OCI-LY7 (cell line): ENCODE measurements at regions not wholly inside any gene's neighbourhood (a gene's known extent, or its start where the extent isn't known, plus 50 kb on each side); places are given as distances from the start of the nearest gene placed in this dataset.

Experiments used
- BruUV-seq: library from RNA; stranded (reverse); fragments of 400-500 nt; replicated peaks from 2 replicates; lab custom pipeline; 2021; lab: Mats Ljungman, UMichigan
- CTCF ChIA-PET: fragments of 300-600 bp; sonication (Branson Sonifier 250); formaldehyde crosslinking; loops from one replicate; lab custom pipeline; 2022; ENCODE audit warnings: antibody characterized with exemption; ENCODE audit not compliant: unreplicated experiment; lab: Charles Lee
- POLR2A ChIA-PET: fragments of 300-600 bp; sonication (Branson Sonifier 250); formaldehyde crosslinking; loops from one replicate; lab custom pipeline; 2022; ENCODE audit warnings: antibody characterized with exemption; lab: Charles Lee
- DNase-seq: peaks from one replicate; pipeline ENCODE4 v3.0.0-alpha.2; 2015; ENCODE audit warnings: low spot score
- H2AFZ ChIP-seq: fragments of 200-600 bp; sonication (generic), shearing (Covaris generic); 2 replicates; pipeline ENCODE4 v1.6.1; 2014; ENCODE audit warnings: mild to moderate bottlenecking, antibody characterized with exemption, low read length, moderate library complexity
- H3K27ac ChIP-seq: fragments of 200-600 bp; sonication (generic); 2 replicates; pipeline ENCODE4 v1.5.1; 2014; ENCODE audit warnings: mixed run types, low read depth, mild to moderate bottlenecking, moderate library complexity, low read length, inconsistent platforms; ENCODE audit not compliant: poor library complexity, severe bottlenecking
- H3K36me3 ChIP-seq: fragments of 200-600 bp; sonication (generic); 2 replicates; pipeline ENCODE4 v1.6.1; 2014; ENCODE audit warnings: mild to moderate bottlenecking, antibody characterized with exemption, low read length, moderate library complexity, mixed read lengths; ENCODE audit not compliant: insufficient read depth
- H3K4me1 ChIP-seq: fragments of 200-600 bp; sonication (generic); 2 replicates; pipeline ENCODE4 v1.5.1; 2014; ENCODE audit warnings: mild to moderate bottlenecking, low read length; ENCODE audit not compliant: insufficient read depth, poor library complexity, severe bottlenecking
- H3K4me2 ChIP-seq: fragments of 200-600 bp; sonication (generic); 2 replicates; pipeline ENCODE4 v1.6.1; 2014; ENCODE audit warnings: mild to moderate bottlenecking, low read length
- H3K4me3 ChIP-seq: fragments of 200-600 bp; sonication (generic); 2 replicates; pipeline ENCODE4 v1.5.1; 2014; ENCODE audit warnings: mild to moderate bottlenecking, low read depth, low read length; ENCODE audit not compliant: poor library complexity, severe bottlenecking
- H3K79me2 ChIP-seq: fragments of 200-600 bp; sonication (generic); 2 replicates; pipeline ENCODE4 v1.6.1; 2016; ENCODE audit warnings: low read depth, mild to moderate bottlenecking, low read length, moderate library complexity, mixed read lengths; ENCODE audit not compliant: insufficient read depth
- H3K9me2 ChIP-seq: fragments of 200-600 bp; sonication (generic); 2 replicates; pipeline ENCODE4 v1.6.1; 2016; ENCODE audit warnings: mild to moderate bottlenecking, low read length, mixed read lengths; ENCODE audit not compliant: insufficient read depth
- H3K9me3 ChIP-seq: fragments of 200-600 bp; sonication (generic); 2 replicates; pipeline ENCODE4 v1.6.1; 2014; ENCODE audit warnings: mild to moderate bottlenecking, mixed run types, low read length, mixed read lengths
- H4K20me1 ChIP-seq: fragments of 200-600 bp; sonication (generic); 2 replicates; pipeline ENCODE4 v1.6.1; 2014; ENCODE audit warnings: mild to moderate bottlenecking, antibody characterized with exemption, low read length, moderate library complexity, mixed read lengths; ENCODE audit not compliant: insufficient read depth
- EZH2phosphoT487 ChIP-seq: fragments of 200-600 bp; sonication (generic); IDR thresholded peaks from 2 replicates; pipeline ENCODE4 v1.6.1; 2018; ENCODE audit warnings: low read depth, borderline replicate concordance, mild to moderate bottlenecking, mixed run types, antibody characterized with exemption, low read length, moderate library complexity, mixed read lengths
- intact Hi-C: fragments of 100-400 bp; cut with micrococcal nuclease; formaldehyde crosslinking; loops from one replicate; pipeline ENCODE4 v1.10.0; 2022; ENCODE audit not compliant: unreplicated experiment
- TF ChIP-seq, protein P1 (sequence below): fragments of 200-600 bp; sonication (generic); conservative IDR thresholded peaks from 2 replicates; pipeline ENCODE4 v1.5.1; 2014; ENCODE audit warnings: mild to moderate bottlenecking, antibody characterized with exemption, low read length, moderate library complexity, mixed read lengths

DNA sequence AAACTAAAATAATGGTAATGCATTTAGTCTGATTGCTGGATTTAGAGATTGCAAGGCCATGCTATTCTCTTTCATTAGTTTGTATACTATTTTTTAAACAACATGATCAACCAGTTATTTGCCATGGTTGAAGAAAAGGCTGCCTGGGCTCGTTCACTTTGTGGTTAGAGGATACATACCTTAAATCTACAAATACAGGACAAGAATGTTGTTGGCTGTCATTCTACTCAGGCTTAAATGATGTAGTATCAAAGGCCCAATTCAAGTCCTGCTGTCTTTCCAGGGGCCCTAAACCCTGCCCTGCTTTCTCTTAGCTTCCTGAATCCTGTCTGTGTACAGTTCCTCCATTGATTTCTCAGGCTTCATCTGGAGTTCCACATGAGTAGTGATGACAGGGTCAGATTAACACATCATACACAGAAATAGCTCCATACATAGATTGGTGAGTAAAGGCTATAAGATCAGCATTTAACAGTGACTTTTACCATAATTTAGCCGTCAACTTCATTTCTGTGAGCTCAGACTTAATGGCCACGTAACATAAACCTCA lies 114.9 kb upstream of the GPRIN3 start:
- intact Hi-C loops, result no loop called here
- H3K4me1 ChIP-seq, result no peaks in the 10 kb centered on the region
- H3K27ac ChIP-seq, result no peak overlapping the region
- no peaks in the 10 kb centered on the region for H3K9me3 ChIP-seq
- DNase-seq, result no peak
- no TSS peak for BruUV-seq
- POLR2A ChIA-PET, result interaction anchor here (0.5 to 1.3 kb wide), 3 partner anchors 10 to 490 kb away, joined by 3 to 5 read pairs (median 4); no protein-coding TSS in a partner anchor
- TF ChIP-seq, protein P1, sequence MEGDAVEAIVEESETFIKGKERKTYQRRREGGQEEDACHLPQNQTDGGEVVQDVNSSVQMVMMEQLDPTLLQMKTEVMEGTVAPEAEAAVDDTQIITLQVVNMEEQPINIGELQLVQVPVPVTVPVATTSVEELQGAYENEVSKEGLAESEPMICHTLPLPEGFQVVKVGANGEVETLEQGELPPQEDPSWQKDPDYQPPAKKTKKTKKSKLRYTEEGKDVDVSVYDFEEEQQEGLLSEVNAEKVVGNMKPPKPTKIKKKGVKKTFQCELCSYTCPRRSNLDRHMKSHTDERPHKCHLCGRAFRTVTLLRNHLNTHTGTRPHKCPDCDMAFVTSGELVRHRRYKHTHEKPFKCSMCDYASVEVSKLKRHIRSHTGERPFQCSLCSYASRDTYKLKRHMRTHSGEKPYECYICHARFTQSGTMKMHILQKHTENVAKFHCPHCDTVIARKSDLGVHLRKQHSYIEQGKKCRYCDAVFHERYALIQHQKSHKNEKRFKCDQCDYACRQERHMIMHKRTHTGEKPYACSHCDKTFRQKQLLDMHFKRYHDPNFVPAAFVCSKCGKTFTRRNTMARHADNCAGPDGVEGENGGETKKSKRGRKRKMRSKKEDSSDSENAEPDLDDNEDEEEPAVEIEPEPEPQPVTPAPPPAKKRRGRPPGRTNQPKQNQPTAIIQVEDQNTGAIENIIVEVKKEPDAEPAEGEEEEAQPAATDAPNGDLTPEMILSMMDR, result no peak
- TF ChIP-seq EZH2phosphoT487, result no peak
- H3K79me2 ChIP-seq, result no peaks in the 10 kb centered on the region
- H2AFZ ChIP-seq, result no peak overlapping the region
- H3K36me3 ChIP-seq, result no peaks in the 10 kb centered on the region
- no peak overlapping the region for H3K4me2 ChIP-seq
- H3K9me2 ChIP-seq, result no peaks in the 10 kb centered on the region
- H3K4me3 ChIP-seq, result no peak overlapping the region
- no peaks in the 10 kb centered on the region for H4K20me1 ChIP-seq
- CTCF ChIA-PET, result no interaction called here

DNA sequence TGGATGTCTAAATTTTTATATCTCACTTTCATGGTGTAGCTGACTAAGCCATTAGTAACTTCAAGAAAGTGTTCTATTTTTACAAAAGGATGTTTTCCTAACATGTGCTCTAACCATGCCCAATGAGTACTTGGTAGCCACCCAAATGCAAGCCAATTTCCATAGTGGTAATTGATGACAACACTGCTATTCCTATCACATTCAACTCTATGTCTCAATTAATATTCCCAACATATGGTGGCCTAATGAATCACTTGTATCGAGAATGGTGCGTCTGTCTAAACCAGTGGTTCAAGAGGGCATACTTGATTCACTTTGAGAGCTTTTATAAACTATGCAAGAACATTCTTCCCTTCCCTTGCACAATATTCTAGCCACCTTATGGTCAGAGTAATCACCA lies 112.9 kb upstream of the GPRIN3 start:
- Histone ChIP-seq H3K4me3 (no peak overlapping the region), H3K27ac (no peak overlapping the region), H3K36me3 (no peaks in the 10 kb centered on the region), H3K9me2 (no peaks in the 10 kb centered on the region), H3K4me1 (no peaks in the 10 kb centered on the region), H2AFZ (no peak overlapping the region), H3K79me2 (no peaks in the 10 kb centered on the region), H3K9me3 (no peaks in the 10 kb centered on the region), H3K4me2 (no peak overlapping the region), H4K20me1 (no peaks in the 10 kb centered on the region)
- intact Hi-C loops, result no loop called here
- no TSS peak for BruUV-seq
- TF ChIP-seq, protein P1, result no peak
- no peak for TF ChIP-seq EZH2phosphoT487
- DNase-seq, result no peak
- ChIA-PET POLR2A (interaction anchor here (1.2 kb wide), 1 partner anchor 9 kb away, joined by 3 read pairs; no protein-coding TSS in a partner anchor), CTCF (no interaction called here)

DNA sequence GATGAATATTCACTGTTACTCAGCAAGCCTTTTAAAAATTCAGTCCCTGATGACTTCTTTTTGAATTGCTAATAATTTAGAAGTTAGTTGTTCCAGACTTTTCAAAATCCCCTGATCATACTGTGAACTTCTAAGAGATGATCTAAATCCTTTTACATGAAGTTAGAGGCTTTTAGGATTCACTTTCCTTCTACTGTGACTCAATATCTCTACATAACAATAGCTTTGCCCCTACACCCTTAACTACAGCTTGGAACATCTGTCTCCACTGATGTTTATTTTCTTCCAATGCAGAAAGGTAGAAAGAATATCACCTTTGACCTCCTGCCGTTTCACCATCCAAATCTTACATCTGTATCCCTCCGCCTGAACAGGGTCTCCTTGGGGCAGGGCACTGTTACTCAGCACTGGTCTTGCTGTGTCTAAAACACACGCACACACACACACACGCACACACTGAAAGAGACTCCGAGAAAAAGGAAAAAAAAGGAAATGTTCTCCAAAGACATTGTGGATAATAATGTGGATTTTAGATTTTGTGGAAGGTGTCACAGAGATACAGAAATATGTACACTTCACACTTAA lies 111.6 kb upstream of the GPRIN3 start:
- POLR2A ChIA-PET, result no interaction called here
- CTCF ChIA-PET, result no interaction called here
- no TSS peak for BruUV-seq

More for the DNA sequence above, 111.6 kb upstream of the GPRIN3 start:
- H3K36me3 ChIP-seq, result no peaks in the 10 kb centered on the region
- H3K9me3 ChIP-seq, result no peaks in the 10 kb centered on the region
- H3K79me2 ChIP-seq, result no peaks in the 10 kb centered on the region
- intact Hi-C loops, result no loop called here
- H4K20me1 ChIP-seq, result no peaks in the 10 kb centered on the region
- no peaks in the 10 kb centered on the region for H3K9me2 ChIP-seq
- no peak overlapping the region for H3K4me3 ChIP-seq
- no peak for TF ChIP-seq EZH2phosphoT487
- TF ChIP-seq, protein P1, result no peak
- H3K4me1 ChIP-seq, result no peaks in the 10 kb centered on the region
- no peak overlapping the region for H2AFZ ChIP-seq
- H3K27ac ChIP-seq, result no peak overlapping the region
- H3K4me2 ChIP-seq, result no peak overlapping the region
- DNase-seq, result no peak
